WTC11 (cell line): ENCODE measurements at regions not wholly inside any gene's neighbourhood (a gene's known extent, or its start where the extent isn't known, plus 50 kb on each side); places are given as distances from the start of the nearest gene placed in this dataset.

Source experiments
- ATAC-seq: fragments of 200-7000 bp; cut with Tn5 transposase; 2 replicates; pipeline ENCODE4 v1.10.0; 2021; ENCODE audit warnings: mild to moderate bottlenecking, moderate library complexity
- CTCF ChIA-PET: fragments of 300-600 bp; sonication (Branson Sonifier 250); formaldehyde crosslinking; loops from one replicate; lab custom pipeline; 2021; ENCODE audit warnings: antibody characterized with exemption; lab: Charles Lee
- POLR2A ChIA-PET: fragments of 350-600 bp; sonication (Branson Sonifier 250); formaldehyde crosslinking; loops from one replicate; lab custom pipeline; 2021; ENCODE audit warnings: antibody characterized with exemption; lab: Charles Lee
- DNase-seq: peaks from one replicate; pipeline ENCODE4 v3.0.0; 2021; ENCODE audit warnings: low spot score
- H3K27ac Mint-ChIP-seq: 2 replicates; pipeline ENCODE4 v1.8.0; 2021; ENCODE audit warnings: mixed read lengths
- H3K27me3 Mint-ChIP-seq: 2 replicates; pipeline ENCODE4 v1.8.0; 2021; ENCODE audit warnings: low read depth, mild to moderate bottlenecking, moderate library complexity, mixed read lengths
- H3K36me3 Mint-ChIP-seq: 2 replicates; pipeline ENCODE4 v1.8.0; 2021; ENCODE audit warnings: mixed read lengths
- H3K4me1 Mint-ChIP-seq: 2 replicates; pipeline ENCODE4 v1.8.0; 2022; ENCODE audit warnings: mixed read lengths
- H3K4me3 Mint-ChIP-seq: 2 replicates; pipeline ENCODE4 v1.8.0; 2021; ENCODE audit warnings: mild to moderate bottlenecking, moderate library complexity, mixed read lengths
- H3K9me3 Mint-ChIP-seq: 2 replicates; pipeline ENCODE4 v1.8.0; 2021; ENCODE audit warnings: mixed read lengths
- AR ChIP-seq: fragments of 250-450 bp; sonication (Bioruptor Pico); IDR thresholded peaks from 2 replicates; pipeline ENCODE4 v1.9.0; 2021; ENCODE audit warnings: mild to moderate bottlenecking
- ATF1 ChIP-seq: sonication (generic); formaldehyde crosslinking; IDR thresholded peaks from 2 replicates; pipeline ENCODE4 v1.8.1; 2023; ENCODE audit warnings: mild to moderate bottlenecking, moderate library complexity, missing genetic modification reagents
- ATF3 ChIP-seq: sonication (generic); formaldehyde crosslinking; conservative IDR thresholded peaks from 2 replicates; pipeline ENCODE4 v1.8.1; 2022; ENCODE audit warnings: mild to moderate bottlenecking, missing genetic modification reagents
- ETV6 ChIP-seq: sonication (generic); formaldehyde crosslinking; IDR thresholded peaks from 2 replicates; pipeline ENCODE4 v1.8.1; 2022; ENCODE audit warnings: mild to moderate bottlenecking, missing genetic modification reagents
- FOXJ3 ChIP-seq: sonication (generic); formaldehyde crosslinking; IDR thresholded peaks from 2 replicates; pipeline ENCODE4 v1.9.0; 2021; ENCODE audit warnings: missing genetic modification reagents, mild to moderate bottlenecking, borderline replicate concordance
- FOXK1 ChIP-seq: sonication (generic); formaldehyde crosslinking; IDR thresholded peaks from 2 replicates; pipeline ENCODE4 v1.8.0; 2022; ENCODE audit warnings: mild to moderate bottlenecking, moderate library complexity, missing genetic modification reagents
- FOXP4 ChIP-seq: sonication (generic); formaldehyde crosslinking; IDR thresholded peaks from 2 replicates; pipeline ENCODE4 v1.8.0; 2022; ENCODE audit warnings: mild to moderate bottlenecking, missing genetic modification reagents
- GRHL2 ChIP-seq: fragments of 250-450 bp; sonication (Bioruptor Pico); IDR thresholded peaks from 2 replicates; pipeline ENCODE4 v1.8.0; 2022; ENCODE audit warnings: mild to moderate bottlenecking, moderate library complexity; ENCODE audit not compliant: insufficient replicate concordance, severe bottlenecking
- HMGA2 ChIP-seq: fragments of 250-450 bp; sonication (Bioruptor Pico); IDR thresholded peaks from 2 replicates; pipeline ENCODE4 v1.4.0; 2021; ENCODE audit warnings: mild to moderate bottlenecking, moderate library complexity
- IRF2 ChIP-seq: sonication (generic); formaldehyde crosslinking; IDR thresholded peaks from 2 replicates; pipeline ENCODE4 v1.8.0; 2022; ENCODE audit warnings: low read depth, missing genetic modification reagents, borderline replicate concordance
- JUN ChIP-seq: sonication (generic); formaldehyde crosslinking; IDR thresholded peaks from 2 replicates; pipeline ENCODE4 v1.8.0; 2023; ENCODE audit warnings: mild to moderate bottlenecking, missing genetic modification reagents
- MLX ChIP-seq: sonication (generic); formaldehyde crosslinking; IDR thresholded peaks from 2 replicates; pipeline ENCODE4 v1.8.1; 2023; ENCODE audit warnings: mild to moderate bottlenecking, missing genetic modification reagents, moderate library complexity
- NFYB ChIP-seq: sonication (generic); formaldehyde crosslinking; conservative IDR thresholded peaks from 2 replicates; pipeline ENCODE4 v1.8.0; 2022; ENCODE audit warnings: low read depth, missing genetic modification reagents
- RORB ChIP-seq: fragments of 250-450 bp; sonication (Bioruptor Pico); IDR thresholded peaks from 2 replicates; pipeline ENCODE4 v1.9.0; 2021; ENCODE audit warnings: mild to moderate bottlenecking
- SP1 ChIP-seq: sonication (generic); formaldehyde crosslinking; conservative IDR thresholded peaks from 2 replicates; pipeline ENCODE4 v1.8.1; 2022; ENCODE audit warnings: missing genetic modification reagents
- STAT6 ChIP-seq: sonication (generic); formaldehyde crosslinking; conservative IDR thresholded peaks from 2 replicates; pipeline ENCODE4 v1.8.1; 2023; ENCODE audit warnings: mild to moderate bottlenecking, low read depth, missing genetic modification reagents, moderate library complexity
- TEAD1 ChIP-seq: sonication (generic); formaldehyde crosslinking; IDR thresholded peaks from 2 replicates; pipeline ENCODE4 v1.8.0; 2022; ENCODE audit warnings: mild to moderate bottlenecking, missing genetic modification reagents
- USF1 ChIP-seq: sonication (generic); formaldehyde crosslinking; IDR thresholded peaks from 2 replicates; pipeline ENCODE4 v1.8.0; 2022; ENCODE audit warnings: mild to moderate bottlenecking, missing genetic modification reagents
- ZNF219 ChIP-seq: sonication (generic); formaldehyde crosslinking; IDR thresholded peaks from 2 replicates; pipeline ENCODE4 v1.8.0; 2023; ENCODE audit warnings: missing genetic modification reagents, mild to moderate bottlenecking, borderline replicate concordance
- ZNF232 ChIP-seq: sonication (generic); formaldehyde crosslinking; IDR thresholded peaks from 2 replicates; pipeline ENCODE4 v1.8.0; 2022; ENCODE audit warnings: mild to moderate bottlenecking, missing genetic modification reagents
- ZNF416 ChIP-seq: fragments of 250-450 bp; sonication (Bioruptor Pico); IDR thresholded peaks from 2 replicates; pipeline ENCODE4 v1.9.0; 2021; ENCODE audit warnings: mild to moderate bottlenecking, inconsistent platforms
- ZNF512 ChIP-seq: sonication (generic); formaldehyde crosslinking; IDR thresholded peaks from 2 replicates; pipeline ENCODE4 v1.8.1; 2022; ENCODE audit warnings: missing genetic modification reagents, borderline replicate concordance

GRCh38 chr2:14930441-14930840 is 297.9 kb downstream of the LRATD1 start:
- no peak overlapping the region for H3K4me3 Mint-ChIP-seq
- TF ChIP-seq AR (CRISPR knock-in tag) (no peak), ATF1 (no peak), STAT6 (CRISPR knock-in tag) (no peak), FOXP4 (CRISPR knock-in tag) (no peak), JUN (CRISPR knock-in tag) (no peak), NFYB (CRISPR knock-in tag) (no peak), FOXK1 (CRISPR knock-in tag) (no peak), ZNF512 (CRISPR knock-in tag) (no peak), USF1 (no peak), IRF2 (CRISPR knock-in tag) (no peak), ZNF219 (CRISPR knock-in tag) (no peak), FOXJ3 (CRISPR knock-in tag) (no peak), ZNF416 (CRISPR knock-in tag) (no peak), HMGA2 (CRISPR knock-in tag) (no peak)
- POLR2A ChIA-PET: no interaction called here
- no peaks in the 10 kb centered on the region for H3K27me3 Mint-ChIP-seq
- no peaks in the 10 kb centered on the region for H3K36me3 Mint-ChIP-seq
- H3K27ac Mint-ChIP-seq: no peak overlapping the region
- CTCF ChIA-PET: no interaction called here
- no peaks in the 10 kb centered on the region; the same call in 1 of the 2 replicates for H3K9me3 Mint-ChIP-seq
- H3K4me1 Mint-ChIP-seq: no peaks in the 10 kb centered on the region
- DNase-seq (no peak), ATAC-seq (no peak)

- Mint-ChIP-seq H3K9me3 (peaks cover 10% of the 10 kb centered on the region), H3K27ac (no peak overlapping the region), H3K4me1 (no peaks in the 10 kb centered on the region), H3K27me3 (no peaks in the 10 kb centered on the region), H3K36me3 (peaks cover 5% of the 10 kb centered on the region; the same call in 1 of the 2 replicates), H3K4me3 (no peak overlapping the region)
- no peak for ATAC-seq
- POLR2A ChIA-PET: no interaction called here
- DNase-seq: no peak
- CTCF ChIA-PET: interaction anchor here (1.4 kb wide), 1 partner anchor 99 kb away, joined by 3 read pairs; no protein-coding TSS in a partner anchor
- TF ChIP-seq ZNF232 (CRISPR knock-in tag) (no peak), RORB (no peak), FOXK1 (CRISPR knock-in tag) (no peak), TEAD1 (no peak), ATF3 (CRISPR knock-in tag) (no peak), MLX (CRISPR knock-in tag) (no peak), ETV6 (CRISPR knock-in tag) (no peak), GRHL2 (no peak), USF1 (no peak), SP1 (CRISPR knock-in tag) (no peak)
These were observed 299.8 kb downstream of the LRATD1 start for GRCh38 chr2:14932285-14932684.
